Ureter (tissue), 1 donor: ENCODE measurements at regions not wholly inside any gene's neighbourhood (a gene's known extent, or its start where the extent isn't known, plus 50 kb on each side); places are given as distances from the start of the nearest gene placed in this dataset.

Experiments
- DNase-seq: peaks from one replicate; pipeline ENCODE4 v3.0.0-alpha.2; 2020; ENCODE audit warnings: low spot score
- donor health status: DM: yes; HTN: yes; CAD: no.

- DNase-seq: no peak
These were observed 204.6 kb downstream of the CD83 start for GRCh38 chr6:14321992-14322772.

GRCh38 chr6:14322841-14323240 is 205.3 kb downstream of the CD83 start:
- no peak for DNase-seq

DNA sequence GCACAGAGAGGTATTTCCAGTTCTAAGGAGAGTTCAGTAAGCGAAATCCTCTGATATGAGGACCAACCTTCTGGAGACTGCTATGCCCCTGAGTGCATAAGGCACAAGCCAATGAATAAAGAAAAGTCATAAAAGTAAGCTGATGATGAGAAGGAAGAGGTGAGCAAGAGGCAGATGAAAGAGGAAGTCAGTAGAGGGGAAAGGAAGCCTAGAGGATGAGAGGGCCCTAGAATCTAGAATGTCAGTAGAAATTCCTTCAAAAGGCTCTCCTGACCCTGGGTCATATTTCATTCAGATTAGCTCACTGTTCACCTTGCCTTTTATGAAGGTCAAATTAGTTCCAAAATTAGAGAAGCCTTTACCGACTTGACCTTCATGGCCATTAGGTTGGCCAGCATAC is 209.2 kb downstream of the CD83 start:
- DNase-seq: no peak

DNA sequence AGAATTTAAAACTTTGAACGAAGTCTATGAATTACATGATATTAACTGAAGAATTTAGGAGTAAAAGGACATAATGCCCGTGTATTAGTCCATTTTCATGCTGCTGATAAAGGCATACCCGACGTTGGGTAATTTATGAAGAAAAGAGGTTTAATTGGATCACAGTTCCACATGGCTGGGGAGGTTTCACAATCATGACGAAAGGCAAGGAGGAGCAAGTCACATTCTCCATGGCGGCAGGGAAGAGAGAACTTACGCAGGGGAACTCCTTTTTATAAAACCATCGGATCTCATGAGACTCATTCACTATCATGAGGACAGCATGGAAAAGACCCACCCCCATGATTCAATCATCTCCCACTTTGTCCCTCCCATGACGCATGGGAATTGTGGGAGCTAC is 210.6 kb downstream of the CD83 start:
- DNase-seq: no peak

DNA sequence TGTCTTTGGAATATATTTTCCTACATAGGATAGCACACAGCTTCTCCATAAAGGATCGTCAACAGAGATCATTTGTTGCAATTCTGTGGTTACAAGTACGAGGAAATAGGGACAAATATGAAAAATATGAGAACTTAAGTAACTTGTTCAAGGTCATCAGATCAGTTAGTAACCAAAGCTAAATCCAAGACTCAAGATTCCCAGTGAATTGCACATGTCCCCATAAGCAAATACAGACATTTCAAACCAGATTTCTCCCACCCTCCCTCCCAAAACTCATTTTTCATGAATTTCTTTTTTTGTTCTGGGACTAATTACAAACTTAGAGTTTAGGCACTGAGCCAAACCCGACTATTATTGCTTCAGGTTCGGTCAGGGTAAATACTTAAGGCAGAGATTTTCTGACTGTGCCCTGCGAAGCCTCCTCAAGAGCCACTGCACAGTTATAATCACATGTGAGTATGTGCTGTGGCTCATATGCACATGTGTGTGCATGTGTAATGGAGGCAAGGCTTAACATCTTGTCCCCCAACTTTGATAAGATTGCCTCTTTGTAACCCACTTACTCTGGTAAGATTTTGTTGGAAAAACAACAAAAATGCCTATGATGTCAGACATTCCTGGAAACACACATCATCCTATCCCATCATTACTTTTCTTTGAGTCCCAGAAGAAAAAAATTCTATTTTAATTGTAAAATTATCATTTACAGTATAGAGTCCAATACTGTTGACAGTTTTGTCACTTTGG is 216.2 kb downstream of the CD83 start:
- no peak for DNase-seq

DNA sequence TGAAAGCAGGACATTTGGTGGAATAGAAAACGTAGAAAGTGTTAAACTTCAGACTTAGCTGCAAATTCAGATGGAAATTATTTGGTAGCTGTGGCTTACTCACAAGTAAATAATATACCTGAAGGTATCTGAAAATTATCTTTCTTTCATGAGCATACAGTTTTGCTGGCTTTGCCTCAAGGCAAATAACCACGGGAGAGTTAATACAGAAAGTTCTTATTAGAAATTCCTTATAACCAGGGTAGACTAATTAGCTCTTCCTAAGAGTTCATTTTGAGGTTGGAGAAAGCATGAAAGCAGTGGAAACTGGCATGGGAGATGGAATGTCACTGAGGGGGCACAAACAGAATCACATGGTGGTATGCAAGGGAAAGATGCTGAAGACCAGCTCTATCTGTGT is 217.5 kb downstream of the CD83 start:
- DNase-seq: no peak

DNA sequence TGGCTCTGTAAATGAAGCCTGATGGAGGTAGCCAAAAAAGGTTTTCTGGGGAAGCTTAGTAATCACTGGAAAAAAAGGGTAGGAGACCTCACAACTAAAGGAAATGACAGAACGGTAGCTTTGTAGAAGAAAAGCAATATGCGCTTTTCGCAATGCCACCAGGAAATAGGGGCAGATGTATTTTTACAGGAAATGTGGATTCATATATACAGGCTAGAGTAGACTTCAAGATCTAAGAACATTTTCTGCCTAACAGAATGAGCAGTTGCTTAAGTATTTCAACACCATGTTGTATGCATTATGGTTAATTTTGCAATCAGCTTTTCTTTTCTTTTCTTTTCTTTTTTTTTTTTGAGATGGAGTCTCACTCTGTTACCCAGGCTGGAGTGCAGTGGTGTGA is 219.6 kb downstream of the CD83 start:
- no peak for DNase-seq

DNA sequence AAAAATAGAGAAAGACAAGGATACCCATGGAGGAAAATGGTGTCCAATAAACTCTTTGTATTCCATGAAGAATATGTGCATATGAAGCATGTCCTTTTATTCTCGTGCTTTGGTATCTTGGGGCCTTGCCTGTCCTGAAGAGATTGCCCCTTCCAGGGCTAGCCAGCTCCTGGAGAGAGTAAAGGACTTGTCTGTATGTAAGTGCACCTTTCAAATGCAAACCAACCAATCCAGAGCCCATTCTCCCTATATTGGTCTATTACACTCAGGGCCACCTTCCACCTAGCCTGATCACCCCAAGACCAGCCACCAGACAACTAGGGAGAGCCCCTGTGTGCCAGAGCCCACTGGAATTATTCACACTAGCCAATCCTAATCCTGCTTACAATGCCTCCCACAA is 221.6 kb downstream of the CD83 start:
- no peak for DNase-seq

DNA sequence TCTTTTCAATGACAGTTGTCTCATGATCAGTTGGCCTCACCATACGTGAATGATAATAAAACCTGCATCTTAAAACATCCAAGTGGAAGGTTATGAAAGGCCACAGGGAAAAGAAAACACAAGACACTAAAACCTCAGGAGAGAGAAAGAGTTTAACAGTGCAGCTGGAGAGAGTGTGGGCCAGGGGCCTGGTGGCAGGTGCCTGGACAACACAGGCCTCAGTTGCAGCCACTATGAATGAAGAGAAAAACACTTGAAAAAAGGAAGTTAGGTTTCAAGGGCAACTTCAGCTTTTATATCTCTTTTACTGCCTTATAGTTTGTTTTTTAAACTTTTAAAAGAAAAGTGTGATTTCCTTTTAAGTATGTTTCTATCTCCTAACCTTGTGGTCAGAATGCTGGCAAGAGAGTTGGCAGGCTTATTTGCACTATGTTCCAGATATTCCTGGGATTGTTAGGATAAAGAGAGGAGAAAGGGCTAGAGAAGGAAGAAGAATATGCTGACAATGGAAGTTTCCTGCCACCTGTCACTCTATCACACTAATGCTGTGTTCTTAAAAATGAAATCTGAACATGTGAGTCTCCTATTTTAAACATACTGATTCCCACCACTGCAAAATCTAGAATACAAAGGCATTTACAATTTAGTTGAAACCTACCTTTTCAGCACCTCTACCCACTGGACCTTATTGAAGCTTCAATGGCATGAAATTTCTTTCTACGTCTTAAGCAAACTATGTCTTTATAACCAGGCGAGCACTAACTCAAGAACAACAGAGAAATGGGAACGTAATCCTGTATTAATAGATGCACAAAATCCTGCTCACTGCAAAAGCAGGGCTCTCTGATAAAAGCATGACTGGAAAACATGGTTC is 222.4 kb downstream of the CD83 start:
- no peak for DNase-seq

DNA sequence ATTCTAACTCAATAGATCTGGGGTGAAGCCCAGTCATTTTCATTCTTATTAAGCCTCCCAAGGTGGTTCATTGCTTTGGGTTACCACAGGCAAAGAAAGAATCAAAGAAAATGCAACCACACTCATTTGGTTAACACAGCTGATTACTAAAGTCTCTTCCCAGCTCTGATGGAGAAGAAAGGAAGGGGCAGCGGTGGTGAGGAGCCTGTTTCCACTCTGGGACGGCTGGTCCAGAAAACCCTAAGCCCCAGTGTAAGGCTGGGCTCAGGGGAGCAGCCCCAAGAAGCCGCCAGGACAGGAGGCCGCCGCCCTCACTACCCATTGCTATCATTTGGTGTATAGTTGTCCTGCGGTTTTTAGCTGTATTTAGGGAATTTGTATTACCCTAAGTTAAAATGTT is 226.9 kb downstream of the CD83 start:
- no peak for DNase-seq

DNA sequence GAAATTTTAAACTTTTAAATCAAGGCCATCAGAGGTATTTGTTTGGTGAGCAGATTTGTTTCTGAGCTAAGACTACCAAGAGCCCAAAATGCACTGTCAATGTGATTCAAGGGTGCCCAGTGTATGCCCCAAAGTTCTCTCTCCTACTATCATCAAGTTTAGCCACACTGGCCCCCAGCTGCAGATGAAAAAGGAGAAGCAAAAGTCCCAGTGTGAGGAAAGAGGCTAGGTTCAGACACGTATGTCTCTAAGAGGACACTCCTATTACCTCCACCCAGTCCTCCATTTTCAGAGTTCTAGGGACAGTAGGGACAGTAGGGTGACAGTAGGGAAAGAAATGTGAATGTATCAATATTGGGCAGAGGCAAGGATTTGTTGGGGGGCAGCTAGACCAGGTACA is 230.8 kb downstream of the CD83 start:
- DNase-seq: no peak

DNA sequence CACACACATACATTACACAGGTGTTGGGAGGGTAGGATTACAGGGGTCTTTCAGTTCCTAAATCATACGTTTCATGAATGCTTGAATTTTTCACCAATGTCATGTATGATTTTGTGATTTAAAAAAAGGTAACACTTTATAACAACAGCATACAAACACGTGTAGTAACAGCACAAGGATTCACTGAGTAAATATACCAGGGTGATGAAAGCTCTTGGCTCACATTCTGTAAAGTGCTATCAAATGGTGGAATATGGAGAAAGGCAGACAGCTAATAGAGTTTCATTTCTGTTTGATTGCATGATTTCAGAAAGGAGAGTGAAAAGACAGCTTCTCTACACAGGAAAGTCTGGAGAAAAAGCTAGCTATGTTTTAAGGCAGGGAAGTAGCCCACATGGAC is 231.9 kb downstream of the CD83 start:
- no peak for DNase-seq

DNA sequence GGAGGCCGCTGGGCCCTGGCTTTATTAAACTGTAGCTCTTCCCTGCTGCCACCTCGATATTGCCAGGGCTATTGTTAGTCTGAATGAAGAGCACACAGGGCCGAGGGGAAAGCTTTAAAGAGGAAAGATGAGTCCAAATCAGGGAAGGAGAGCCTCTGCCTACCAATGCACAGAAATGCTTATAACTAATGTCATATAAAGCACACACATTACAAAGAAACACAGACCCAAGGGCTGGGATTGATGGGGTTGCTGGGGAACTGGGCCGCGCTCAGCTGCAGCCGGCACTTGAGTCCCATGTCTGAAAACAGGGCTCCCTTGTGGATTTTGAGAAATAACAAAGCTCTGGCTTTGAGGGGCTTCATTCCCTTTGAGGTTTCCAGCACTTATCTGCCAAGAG is 232.6 kb downstream of the CD83 start:
- DNase-seq: no peak

GRCh38 chr6:14353281-14353680 is 235.7 kb downstream of the CD83 start:
- DNase-seq: no peak

- DNase-seq: no peak
These were observed 236.2 kb downstream of the CD83 start for GRCh38 chr6:14353798-14354197.

DNA sequence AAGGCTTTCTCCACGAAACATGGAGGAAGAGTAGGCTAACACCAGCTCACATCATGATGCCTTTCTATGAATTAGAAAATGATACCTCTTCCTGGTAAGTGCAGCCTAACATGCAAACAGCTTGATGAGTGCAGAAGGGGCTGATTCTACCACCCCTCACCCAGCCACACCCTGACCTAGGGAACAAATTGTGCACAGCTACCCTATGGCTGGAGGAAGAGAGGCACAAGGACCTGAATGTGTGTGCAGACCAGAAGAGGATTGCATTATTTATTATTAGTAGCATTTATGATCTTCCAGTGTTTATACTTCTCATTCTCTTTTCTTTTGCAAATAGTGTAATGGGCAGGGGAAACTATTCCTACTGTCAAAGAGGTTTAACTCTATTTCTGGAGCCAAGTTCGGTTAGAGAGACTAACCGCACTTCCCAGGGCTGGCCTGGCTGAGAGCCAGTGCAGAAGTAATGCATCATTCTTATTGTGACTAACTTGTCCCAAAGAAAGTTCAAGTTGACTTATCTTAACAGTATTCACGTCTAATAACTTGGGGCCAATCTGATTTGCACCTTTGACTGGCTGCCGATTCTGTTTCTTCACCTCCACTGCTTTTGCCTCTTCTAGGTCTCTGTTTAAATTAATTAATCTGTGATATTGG is 237.5 kb downstream of the CD83 start:
- DNase-seq: peak; percentile 64

- no peak for DNase-seq
These were observed 241.9 kb downstream of the CD83 start for GRCh38 chr6:14359438-14359837.

DNA sequence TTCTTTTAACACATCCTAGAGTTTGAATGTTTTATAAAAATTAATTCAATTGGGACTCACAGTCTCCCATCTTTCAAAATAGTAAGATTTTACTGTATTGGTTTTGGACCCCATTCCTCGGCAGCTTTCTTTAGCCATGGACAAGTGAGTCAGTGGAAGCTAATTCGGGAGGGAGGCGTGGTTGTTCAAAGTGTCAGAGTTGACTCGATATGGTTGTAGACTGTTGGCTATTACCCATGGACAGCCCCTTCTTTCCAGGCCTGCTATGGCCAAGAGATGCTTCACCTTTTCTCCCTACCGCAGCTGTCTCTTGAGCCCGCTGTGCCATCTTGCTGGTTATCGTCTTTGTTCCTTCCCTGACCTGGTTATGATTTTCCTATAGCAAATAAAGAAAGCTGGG is 243.0 kb downstream of the CD83 start:
- DNase-seq: no peak

DNA sequence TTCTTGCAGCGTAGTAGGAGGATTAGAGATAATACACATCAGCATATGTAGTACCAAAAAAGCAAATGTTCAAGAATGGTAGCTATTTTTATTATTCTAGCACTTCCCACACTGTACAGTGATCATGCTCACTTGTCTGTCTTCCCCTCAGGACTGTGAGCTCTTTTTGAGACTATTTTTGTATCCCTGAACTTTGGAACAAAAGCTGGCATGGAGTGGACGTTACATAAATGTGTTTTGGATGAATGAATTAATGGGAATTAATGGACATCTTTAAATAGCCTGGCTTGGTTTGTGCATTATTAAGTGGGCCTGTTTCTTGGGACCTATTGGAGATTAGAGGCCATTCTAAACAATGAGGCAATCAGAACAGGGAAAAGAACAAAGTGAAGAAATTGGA is 243.7 kb downstream of the CD83 start:
- DNase-seq: no peak

DNA sequence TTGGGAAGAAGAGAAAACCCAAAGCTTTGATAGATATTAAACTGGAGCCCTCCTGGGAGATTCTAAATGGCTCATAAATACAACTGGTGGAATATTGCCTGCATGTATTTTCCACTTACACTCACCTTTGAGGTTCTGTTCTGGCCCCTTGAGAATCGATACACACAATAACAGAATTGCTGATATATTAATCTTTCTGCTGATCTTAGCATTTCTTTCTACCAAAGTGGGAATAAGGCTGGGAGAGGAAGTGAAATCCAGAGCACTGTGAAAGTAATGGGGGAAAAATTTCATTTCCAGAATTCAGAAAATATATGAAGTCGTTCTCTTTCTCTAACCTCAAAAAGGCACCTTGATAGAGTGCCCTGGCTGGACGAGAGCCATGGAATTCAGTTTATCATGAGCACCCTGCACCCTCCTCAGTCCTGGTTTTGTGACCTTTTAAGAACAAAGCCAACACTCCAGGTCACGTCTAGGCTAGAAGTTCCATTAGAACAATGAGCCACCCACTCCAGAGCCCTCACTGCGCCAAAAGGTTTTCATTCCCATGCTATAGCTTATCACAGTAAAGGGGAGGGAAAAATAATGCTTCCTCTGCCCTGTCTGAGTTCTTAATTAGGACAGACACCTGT is 244.5 kb downstream of the CD83 start:
- DNase-seq: no peak

GRCh38 chr6:14364370-14364769 is 246.8 kb downstream of the CD83 start:
- no peak for DNase-seq

- no peak for DNase-seq
These were observed 247.8 kb downstream of the CD83 start for GRCh38 chr6:14365393-14365792.
